Neural progenitor cell (in vitro differentiated cells): ENCODE measurements at regions not wholly inside any gene's neighbourhood (a gene's known extent, or its start where the extent isn't known, plus 50 kb on each side); places are given as distances from the start of the nearest gene placed in this dataset.

Experiments used
- CTCF ChIP-seq: fragments of 200-600 bp; sonication (generic); IDR thresholded peaks from 2 replicates; pipeline ENCODE4 v1.5.1; 2017; ENCODE audit warnings: antibody characterized with exemption, mild to moderate bottlenecking
- EZH2 ChIP-seq: fragments of 200-600 bp; sonication (generic); IDR thresholded peaks from 2 replicates; pipeline ENCODE4 v1.6.1; 2017; ENCODE audit warnings: antibody characterized with exemption, mild to moderate bottlenecking, moderate library complexity
- EZH2phosphoT487 ChIP-seq: fragments of 200-600 bp; sonication (generic); IDR thresholded peaks from 2 replicates; pipeline ENCODE4 v1.6.1; 2017; ENCODE audit warnings: antibody characterized with exemption

GRCh38 chr11:57082125-57082524 is 93.4 kb downstream of the OR5AK2 start:
- TF ChIP-seq CTCF (no peak), EZH2 (no peak), EZH2phosphoT487 (no peak)
